GM23338 (cell line): ENCODE measurements at regions not wholly inside any gene's neighbourhood (a gene's known extent, or its start where the extent isn't known, plus 50 kb on each side); places are given as distances from the start of the nearest gene placed in this dataset.

Experiments
- ATAC-seq: fragments of 200-7000 bp; cut with Tn5 transposase; 3 replicates; pipeline ENCODE4 v1.9.1; 2020
- DNase-seq: peaks from one replicate; pipeline ENCODE4 v3.0.0-alpha.2; 2015; ENCODE audit warnings: low spot score
- H2AFZ ChIP-seq: fragments of 200-600 bp; sonication (generic); 2 replicates; pipeline ENCODE4 v1.8.0; 2016; ENCODE audit warnings: antibody characterized with exemption, mild to moderate bottlenecking, moderate library complexity
- H3F3A ChIP-seq: fragments of 200-600 bp; sonication (generic); replicated peaks from 2 replicates; pipeline ENCODE4 v1.8.0; 2017; ENCODE audit warnings: antibody characterized with exemption, mixed run types, low read depth
- H3K27ac ChIP-seq: fragments of 200-600 bp; sonication (generic); 2 replicates; pipeline ENCODE4 v1.6.1; 2016; ENCODE audit warnings: low read depth
- H3K27me3 ChIP-seq: fragments of 200-600 bp; sonication (generic); 2 replicates; pipeline ENCODE4 v1.8.0; 2016; ENCODE audit warnings: mild to moderate bottlenecking, mixed run types, moderate library complexity; ENCODE audit not compliant: insufficient read depth
- H3K36me3 ChIP-seq: fragments of 200-600 bp; sonication (generic); 2 replicates; pipeline ENCODE4 v1.8.0; 2016; ENCODE audit warnings: mild to moderate bottlenecking; ENCODE audit not compliant: insufficient read depth
- H3K4me1 ChIP-seq: fragments of 200-600 bp; sonication (generic); 2 replicates; pipeline ENCODE4 v1.8.0; 2016; ENCODE audit warnings: mild to moderate bottlenecking, moderate library complexity; ENCODE audit not compliant: insufficient read depth
- H3K4me2 ChIP-seq: fragments of 200-600 bp; sonication (generic); 2 replicates; pipeline ENCODE4 v1.7.1; 2017; ENCODE audit warnings: mixed run types
- H3K4me3 ChIP-seq: fragments of 200-600 bp; sonication (generic); 2 replicates; pipeline ENCODE4 v1.6.1; 2016; ENCODE audit warnings: mixed run types
- H3K79me2 ChIP-seq: fragments of 200-600 bp; sonication (generic); replicated peaks from 2 replicates; pipeline ENCODE4 v1.8.0; 2017; ENCODE audit warnings: mild to moderate bottlenecking; ENCODE audit not compliant: insufficient read depth
- H3K9me2 ChIP-seq: fragments of 200-600 bp; sonication (generic); 2 replicates; pipeline ENCODE4 v1.8.0; 2017; ENCODE audit not compliant: insufficient read depth
- H4K20me1 ChIP-seq: fragments of 200-600 bp; sonication (generic); replicated peaks from 2 replicates; pipeline ENCODE4 v1.8.0; 2017; ENCODE audit warnings: mild to moderate bottlenecking; ENCODE audit not compliant: insufficient read depth
- H3K27ac Mint-ChIP-seq: 2 replicates; pipeline ENCODE4 v1.8.0; 2020; ENCODE audit warnings: inconsistent platforms, mild to moderate bottlenecking, moderate library complexity, mixed read lengths
- H3K27me3 Mint-ChIP-seq: 3 replicates; pipeline ENCODE4 v1.8.0; 2022; ENCODE audit warnings: low read depth, mild to moderate bottlenecking, moderate library complexity, mixed read lengths, inconsistent platforms; ENCODE audit not compliant: insufficient read depth, poor library complexity
- H3K36me3 Mint-ChIP-seq: 3 replicates; pipeline ENCODE4 v1.8.0; 2021; ENCODE audit warnings: low read depth, mild to moderate bottlenecking, inconsistent platforms, moderate library complexity, mixed read lengths
- H3K4me1 Mint-ChIP-seq: 3 replicates; pipeline ENCODE4 v1.8.0; 2020; ENCODE audit warnings: mild to moderate bottlenecking, inconsistent platforms, mixed read lengths
- H3K4me3 Mint-ChIP-seq: 3 replicates; pipeline ENCODE4 v1.8.0; 2021; ENCODE audit warnings: moderate library complexity, mild to moderate bottlenecking, inconsistent platforms, mixed read lengths
- H3K9me3 Mint-ChIP-seq: 3 replicates; pipeline ENCODE4 v1.8.0; 2020; ENCODE audit warnings: moderate library complexity, mild to moderate bottlenecking, inconsistent platforms, mixed read lengths
- CREB1 ChIP-seq: fragments of 250-450 bp; sonication (Bioruptor Pico); IDR thresholded peaks from 2 replicates; pipeline ENCODE4 v1.5.0; 2020; ENCODE audit warnings: low read depth, mild to moderate bottlenecking, moderate library complexity
- ETS1 ChIP-seq: IDR thresholded peaks from 2 replicates; pipeline ENCODE4 v1.6.1; 2016; ENCODE audit warnings: antibody characterized with exemption
- EZH2 ChIP-seq: fragments of 200-600 bp; sonication (generic); IDR thresholded peaks from one replicate; pipeline ENCODE4 v1.8.0; 2017; ENCODE audit warnings: antibody characterized with exemption, mild to moderate bottlenecking, low read depth; ENCODE audit not compliant: unreplicated experiment
- EZH2phosphoT487 ChIP-seq: fragments of 200-600 bp; sonication (generic); IDR thresholded peaks from one replicate; pipeline ENCODE4 v1.8.1; 2018; ENCODE audit warnings: antibody characterized with exemption; ENCODE audit not compliant: unreplicated experiment
- JUNB ChIP-seq: IDR thresholded peaks from one replicate; pipeline ENCODE4 v1.6.1; 2016; ENCODE audit warnings: antibody characterized with exemption; ENCODE audit not compliant: unreplicated experiment
- NANOG ChIP-seq: IDR thresholded peaks from 2 replicates; pipeline ENCODE4 v1.6.1; 2016; ENCODE audit warnings: antibody characterized with exemption, borderline replicate concordance
- POLR2AphosphoS5 ChIP-seq: IDR thresholded peaks from 2 replicates; pipeline ENCODE4 v1.6.1; 2016; ENCODE audit warnings: antibody characterized with exemption, low read depth
- STAT1 ChIP-seq: IDR thresholded peaks from one replicate; pipeline ENCODE4 v1.6.1; 2016; ENCODE audit warnings: antibody characterized with exemption; ENCODE audit not compliant: unreplicated experiment
- ZNF114 ChIP-seq: fragments of 250-450 bp; sonication (Bioruptor Pico); IDR thresholded peaks from 2 replicates; pipeline ENCODE4 v1.5.0; 2020; ENCODE audit warnings: mild to moderate bottlenecking, moderate library complexity
- ZNF331 ChIP-seq: fragments of 250-450 bp; sonication (Bioruptor Pico); IDR thresholded peaks from 2 replicates; pipeline ENCODE4 v1.5.0; 2020; ENCODE audit warnings: low read depth, mild to moderate bottlenecking, moderate library complexity
- ZNF462 ChIP-seq: fragments of 250-450 bp; sonication (Bioruptor Pico); IDR thresholded peaks from 2 replicates; pipeline ENCODE4 v1.5.0; 2020; ENCODE audit warnings: mild to moderate bottlenecking, moderate library complexity
- TF ChIP-seq, protein P1 (sequence below): IDR thresholded peaks from one replicate; pipeline ENCODE4 v1.6.1; 2018; ENCODE audit warnings: antibody characterized with exemption; ENCODE audit not compliant: unreplicated experiment

- H3K4me1 ChIP-seq, result peaks cover 29% of the 10 kb centered on the region
- no peak overlapping the region; the same call in 1 of the 2 replicates for H3K27ac Mint-ChIP-seq
- H3K36me3 Mint-ChIP-seq, result peaks cover 6% of the 10 kb centered on the region; the same call in 2 of the 3 replicates
- peaks cover 14% of the 10 kb centered on the region for H3K27me3 Mint-ChIP-seq
- no peak for TF ChIP-seq POLR2AphosphoS5
- TF ChIP-seq STAT1, result no peak
- TF ChIP-seq, protein P1, sequence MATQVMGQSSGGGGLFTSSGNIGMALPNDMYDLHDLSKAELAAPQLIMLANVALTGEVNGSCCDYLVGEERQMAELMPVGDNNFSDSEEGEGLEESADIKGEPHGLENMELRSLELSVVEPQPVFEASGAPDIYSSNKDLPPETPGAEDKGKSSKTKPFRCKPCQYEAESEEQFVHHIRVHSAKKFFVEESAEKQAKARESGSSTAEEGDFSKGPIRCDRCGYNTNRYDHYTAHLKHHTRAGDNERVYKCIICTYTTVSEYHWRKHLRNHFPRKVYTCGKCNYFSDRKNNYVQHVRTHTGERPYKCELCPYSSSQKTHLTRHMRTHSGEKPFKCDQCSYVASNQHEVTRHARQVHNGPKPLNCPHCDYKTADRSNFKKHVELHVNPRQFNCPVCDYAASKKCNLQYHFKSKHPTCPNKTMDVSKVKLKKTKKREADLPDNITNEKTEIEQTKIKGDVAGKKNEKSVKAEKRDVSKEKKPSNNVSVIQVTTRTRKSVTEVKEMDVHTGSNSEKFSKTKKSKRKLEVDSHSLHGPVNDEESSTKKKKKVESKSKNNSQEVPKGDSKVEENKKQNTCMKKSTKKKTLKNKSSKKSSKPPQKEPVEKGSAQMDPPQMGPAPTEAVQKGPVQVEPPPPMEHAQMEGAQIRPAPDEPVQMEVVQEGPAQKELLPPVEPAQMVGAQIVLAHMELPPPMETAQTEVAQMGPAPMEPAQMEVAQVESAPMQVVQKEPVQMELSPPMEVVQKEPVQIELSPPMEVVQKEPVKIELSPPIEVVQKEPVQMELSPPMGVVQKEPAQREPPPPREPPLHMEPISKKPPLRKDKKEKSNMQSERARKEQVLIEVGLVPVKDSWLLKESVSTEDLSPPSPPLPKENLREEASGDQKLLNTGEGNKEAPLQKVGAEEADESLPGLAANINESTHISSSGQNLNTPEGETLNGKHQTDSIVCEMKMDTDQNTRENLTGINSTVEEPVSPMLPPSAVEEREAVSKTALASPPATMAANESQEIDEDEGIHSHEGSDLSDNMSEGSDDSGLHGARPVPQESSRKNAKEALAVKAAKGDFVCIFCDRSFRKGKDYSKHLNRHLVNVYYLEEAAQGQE, result no peak
- no peak for TF ChIP-seq ZNF462 (CRISPR knock-in tag)
- TF ChIP-seq ZNF331 (CRISPR knock-in tag), result no peak
- no peak for TF ChIP-seq ETS1
- TF ChIP-seq NANOG, result no peak
- no peak for TF ChIP-seq EZH2phosphoT487
- TF ChIP-seq EZH2, result no peak
- no peak for TF ChIP-seq ZNF114 (CRISPR knock-in tag)
- no peak for TF ChIP-seq JUNB
- no peak for TF ChIP-seq CREB1
- H3K9me3 Mint-ChIP-seq, result peaks cover 33% of the 10 kb centered on the region
- no peak overlapping the region for H3K4me3 ChIP-seq
- H3K4me2 ChIP-seq, result no peak overlapping the region
- no peak overlapping the region for H3K4me3 Mint-ChIP-seq
- peaks cover under 1% of the 10 kb centered on the region; the same call in 1 of the 2 replicates for H3K36me3 ChIP-seq
- H4K20me1 ChIP-seq, result no peaks in the 10 kb centered on the region
- no peaks in the 10 kb centered on the region for H3K27me3 ChIP-seq
- ATAC-seq, result no peak
- no peak for DNase-seq
- H3K4me1 Mint-ChIP-seq, result peaks cover 45% of the 10 kb centered on the region
- no peaks in the 10 kb centered on the region for H3F3A ChIP-seq
- no peaks in the 10 kb centered on the region for H3K79me2 ChIP-seq
- no peak overlapping the region for H2AFZ ChIP-seq
- peaks cover 6% of the 10 kb centered on the region; the same call in 1 of the 2 replicates for H3K9me2 ChIP-seq
- no peak overlapping the region for H3K27ac ChIP-seq
Observed at GRCh38 chr1:29500041-29500440, 263.7 kb downstream of the PTPRU start.
